Upper lobe of left lung (tissue), 6 donors: ENCODE measurements at regions not wholly inside any gene's neighbourhood (a gene's known extent, or its start where the extent isn't known, plus 50 kb on each side); places are given as distances from the start of the nearest gene placed in this dataset.

ENCODE experiments used
- ATAC-seq, 2 donors: fragments of 200-7000 bp; cut with Tn5 transposase; one replicate each; pipeline ENCODE4 v1.9.1; 2022; ENCODE audit warnings: mild to moderate bottlenecking in 2 of 2, moderate library complexity in 2 of 2; ENCODE audit not compliant: low FRiP score in 2 of 2
- DNase-seq, 2 donors: peaks; one replicate each; pipeline ENCODE4 v3.0.0-alpha.2; 2019 to 2020
- H3K27ac ChIP-seq, 4 donors: fragments of 200-600 bp; sonication (generic); one replicate each; pipeline ENCODE4 v1.5.1; 2016 to 2019
- H3K27me3 ChIP-seq, 4 donors: fragments of 200-600 bp; sonication (generic); one replicate each; pipeline ENCODE4 v1.5.1; 2017 to 2019
- H3K36me3 ChIP-seq, 4 donors: fragments of 200-600 bp; sonication (generic); one replicate each; pipeline ENCODE4 v1.5.1; 2016 to 2019
- H3K4me1 ChIP-seq, 4 donors: fragments of 200-600 bp; sonication (generic); one replicate each; pipeline ENCODE4 v1.5.1; 2018 to 2019
- H3K4me3 ChIP-seq, 4 donors: fragments of 200-600 bp; sonication (generic); one replicate each; pipeline ENCODE4 v1.5.1; 2017 to 2019; ENCODE audit warnings: mild to moderate bottlenecking in 2 of 4, moderate library complexity in 1 of 4
- H3K9me3 ChIP-seq, 4 donors: fragments of 200-600 bp; sonication (generic); one replicate each; pipeline ENCODE4 v1.5.1; 2018 to 2019
- CTCF ChIP-seq, 6 experiments: fragments of 450-650 bp in 4 of 6; fragments of 200-600 bp in 2 of 6; sonication (generic) in 2 of 6; IDR thresholded peaks; one replicate each; pipeline ENCODE4 v1.5.1; 2016 to 2019; ENCODE audit warnings: antibody characterized with exemption in 6 of 6
- EP300 ChIP-seq, 4 donors: sonication (generic); formaldehyde crosslinking; IDR thresholded peaks; one replicate each; pipeline ENCODE4 v1.5.1; 2017; ENCODE audit warnings: antibody characterized with exemption in 4 of 4, control low read depth in 2 of 4
- POLR2A ChIP-seq, 4 donors: fragments of 450-650 bp; IDR thresholded peaks; one replicate each; pipeline ENCODE4 v1.5.1; 2016 to 2017; ENCODE audit warnings: antibody characterized with exemption in 4 of 4, mild to moderate bottlenecking in 2 of 4
- POLR2AphosphoS5 ChIP-seq, 2 donors: sonication (generic); formaldehyde crosslinking; IDR thresholded peaks; one replicate each; pipeline ENCODE4 v1.5.1; 2017; ENCODE audit warnings: antibody characterized with exemption in 2 of 2
- WGBS, 2 donors: methylation state at CpG; one replicate each; pipeline ENCODE4 v1.1.5; 2017 to 2018; 5-methylcytosine and 5-hydroxymethylcytosine counted together
- donor health status: DM: no; HTN: no; CAD: no; lungs with moderate emphysema.
- donor health status: DM: no; HTN: yes; CAD: no; lungs with severe emphysema.

DNA sequence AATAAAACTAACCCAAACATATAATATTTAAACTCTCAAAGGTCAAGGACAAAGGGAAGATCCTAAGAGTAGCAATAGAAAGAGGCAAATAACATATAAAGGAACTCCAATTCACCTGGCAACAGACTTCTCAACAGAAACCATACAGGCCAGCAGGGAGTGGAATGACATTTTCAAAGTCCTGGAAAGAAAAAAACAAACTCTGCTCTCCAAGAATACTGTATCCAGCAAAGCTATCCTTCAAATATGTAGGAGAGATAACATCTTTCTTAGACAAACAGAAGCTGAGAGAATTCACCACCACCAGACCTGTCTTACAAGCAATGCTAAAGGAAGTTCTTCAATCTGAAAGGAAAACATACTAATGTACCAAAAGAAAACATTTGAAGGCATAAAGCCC lies 51.5 kb upstream of the TMEM158 start:
- Histone ChIP-seq H3K36me3 (no peaks in the 10 kb centered on the region), H3K27me3 (no peaks in the 10 kb centered on the region), H3K9me3 (peaks cover 4 to 9% (median 6%) of the 10 kb centered on the region in 4 donors), H3K4me1 (no peaks in the 10 kb centered on the region), H3K27ac (no peak overlapping the region), H3K4me3 (no peak overlapping the region)
- DNase-seq (no peak), ATAC-seq (no peak)
- TF ChIP-seq EP300 (IDR thresholded peaks at IDR 0.05) (no peak), CTCF (IDR thresholded peaks at IDR 0.05) (no peak)

DNA sequence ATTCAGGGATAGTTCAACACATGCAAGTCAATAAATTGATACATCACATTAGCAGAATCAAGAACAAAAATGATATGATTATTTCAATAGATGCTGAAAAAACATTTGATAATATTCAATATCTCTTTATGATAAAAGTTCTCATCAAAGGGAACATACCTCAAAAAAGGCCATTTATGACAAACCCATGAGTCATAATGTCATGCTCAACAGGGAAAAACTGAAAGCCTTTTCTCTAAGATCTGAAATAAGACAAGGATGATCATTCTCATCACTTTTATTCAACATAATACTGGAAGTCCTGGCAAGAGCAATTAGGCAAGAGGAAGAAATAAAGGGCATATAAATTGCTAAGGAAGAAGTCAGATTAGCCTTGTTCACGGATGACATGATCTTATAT lies 54.1 kb upstream of the TMEM158 start:
- no peak for DNase-seq
- H3K4me1 ChIP-seq, result no peaks in the 10 kb centered on the region
- H3K27ac ChIP-seq, result no peak overlapping the region
- no peak for ATAC-seq
- H3K36me3 ChIP-seq, result no peaks in the 10 kb centered on the region
- peaks cover 4 to 9% (median 6%) of the 10 kb centered on the region in 4 donors for H3K9me3 ChIP-seq
- TF ChIP-seq POLR2AphosphoS5 (IDR thresholded peaks at IDR 0.05), result no peak
- no peak for TF ChIP-seq EP300 (IDR thresholded peaks at IDR 0.05)
- TF ChIP-seq CTCF (IDR thresholded peaks at IDR 0.05), result no peak
- no peak for TF ChIP-seq POLR2A (IDR thresholded peaks at IDR 0.05)
- WGBS, 2 donors, result 69 to 91% methylated on average over 1 of the region's 1 CpG
- H3K27me3 ChIP-seq, result no peaks in the 10 kb centered on the region
- no peak overlapping the region for H3K4me3 ChIP-seq

GRCh38 chr3:45280971-45281370 lies 54.9 kb upstream of the TMEM158 start:
- H3K9me3 ChIP-seq, result peaks cover 4 to 9% (median 6%) of the 10 kb centered on the region in 4 donors
- no peaks in the 10 kb centered on the region for H3K4me1 ChIP-seq
- H3K36me3 ChIP-seq, result no peaks in the 10 kb centered on the region
- ATAC-seq, result no peak
- TF ChIP-seq EP300 (IDR thresholded peaks at IDR 0.05), result no peak
- TF ChIP-seq POLR2AphosphoS5 (IDR thresholded peaks at IDR 0.05), result no peak
- no peak for TF ChIP-seq CTCF (IDR thresholded peaks at IDR 0.05)
- TF ChIP-seq POLR2A (IDR thresholded peaks at IDR 0.05), result no peak
- H3K4me3 ChIP-seq, result no peak overlapping the region
- DNase-seq, result no peak
- H3K27me3 ChIP-seq, result no peaks in the 10 kb centered on the region
- no peak overlapping the region for H3K27ac ChIP-seq

GRCh38 chr3:45283471-45283870 lies 57.4 kb upstream of the TMEM158 start:
- no peak for DNase-seq
- Histone ChIP-seq H3K27me3 (no peaks in the 10 kb centered on the region), H3K4me1 (no peaks in the 10 kb centered on the region), H3K27ac (no peak overlapping the region), H3K4me3 (no peak overlapping the region), H3K36me3 (no peaks in the 10 kb centered on the region), H3K9me3 (peaks cover 0 to 4% (median 0%) of the 10 kb centered on the region in 4 donors)
- TF ChIP-seq POLR2A (IDR thresholded peaks at IDR 0.05) (no peak), POLR2AphosphoS5 (IDR thresholded peaks at IDR 0.05) (no peak), CTCF (IDR thresholded peaks at IDR 0.05) (no peak), EP300 (IDR thresholded peaks at IDR 0.05) (no peak)
- 93 to 96% methylated on average over 2 of the region's 2 CpGs for WGBS, 2 donors
- ATAC-seq, result no peak

DNA sequence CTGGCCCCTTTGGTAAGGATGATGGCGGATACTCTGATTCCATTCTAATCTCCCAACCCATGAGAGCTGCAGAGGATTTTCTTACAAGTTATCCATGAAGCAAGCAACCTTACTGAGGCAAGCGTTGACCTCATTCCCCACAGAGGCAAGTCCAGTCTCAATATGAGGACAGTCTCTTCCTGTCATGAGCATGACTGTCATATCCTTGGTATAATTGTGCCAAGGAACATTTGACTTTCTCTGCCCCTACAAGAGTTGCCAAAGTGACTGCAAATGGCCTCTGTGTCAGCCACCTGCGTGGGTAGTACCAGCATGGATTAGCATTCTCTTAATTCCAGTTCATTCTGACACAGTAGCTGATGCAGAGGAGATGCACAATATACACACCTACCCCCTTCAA lies 71.2 kb upstream of the TMEM158 start:
- H3K27ac ChIP-seq, result no peak overlapping the region
- DNase-seq, result no peak
- 79 to 83% methylated on average over 3 of the region's 3 CpGs for WGBS, 2 donors

More for the DNA sequence above, 71.2 kb upstream of the TMEM158 start:
- no peak for TF ChIP-seq CTCF (IDR thresholded peaks at IDR 0.05)
- no peak for TF ChIP-seq EP300 (IDR thresholded peaks at IDR 0.05)
- no peak for TF ChIP-seq POLR2A (IDR thresholded peaks at IDR 0.05)
- no peak for TF ChIP-seq POLR2AphosphoS5 (IDR thresholded peaks at IDR 0.05)
- ATAC-seq, result no peak
- Histone ChIP-seq H3K9me3 (peaks cover 3 to 8% (median 6%) of the 10 kb centered on the region in 4 donors), H3K27me3 (no peaks in the 10 kb centered on the region), H3K36me3 (no peaks in the 10 kb centered on the region), H3K4me3 (no peak overlapping the region), H3K4me1 (no peaks in the 10 kb centered on the region)
